H1 (cell line): ENCODE measurements at regions not wholly inside any gene's neighbourhood (a gene's known extent, or its start where the extent isn't known, plus 50 kb on each side); places are given as distances from the start of the nearest gene placed in this dataset.

Experiments used
- CTCF ChIA-PET: fragments of 300-600 bp; sonication (Branson Sonifier 250); formaldehyde crosslinking; loops from one replicate; lab custom pipeline; 2021; ENCODE audit not compliant: partially characterized antibody; lab: Charles Lee
- POLR2A ChIA-PET: fragments of 300-600 bp; sonication (Branson Sonifier 250); formaldehyde crosslinking; loops from one replicate; lab custom pipeline; 2021; ENCODE audit warnings: inconsistent platforms; ENCODE audit not compliant: partially characterized antibody; lab: Charles Lee
- DNase-seq, 2 experiments: peaks; one replicate each; pipeline versions ENCODE4 v3.0.0 to v3.0.0-alpha.2; 2010 to 2022; ENCODE audit warnings: low spot score in 2 of 2, low read depth in 1 of 2, mixed read lengths in 1 of 2
- FAIRE-seq: peaks from 2 replicates; lab custom pipeline; 2011; peaks lifted over from hg19 to GRCh38; lab: Jason Lieb, UNC
- H2AFZ ChIP-seq: 2 replicates; pipeline ENCODE4 v1.8.1; 2012; ENCODE audit warnings: low read length, inconsistent platforms
- H2AK5ac ChIP-seq: 2 replicates; pipeline ENCODE4 v1.6.1; 2013; ENCODE audit warnings: low read depth, low read length
- H2BK120ac ChIP-seq: replicated peaks from 2 replicates; pipeline ENCODE3; 2013; ENCODE audit warnings: low read depth, low read length, inconsistent platforms
- H2BK12ac ChIP-seq: 2 replicates; pipeline ENCODE4 v1.6.1; 2013; ENCODE audit warnings: low read depth, low read length
- H2BK15ac ChIP-seq: 2 replicates; pipeline ENCODE4 v1.6.1; 2013; ENCODE audit warnings: low read length
- H2BK20ac ChIP-seq: 2 replicates; pipeline ENCODE4 v1.6.1; 2013; ENCODE audit warnings: low read length
- H2BK5ac ChIP-seq: 2 replicates; pipeline ENCODE4 v1.6.1; 2013; ENCODE audit warnings: low read depth, low read length
- H3K14ac ChIP-seq: 2 replicates; pipeline ENCODE4 v1.6.1; 2013; ENCODE audit warnings: inconsistent platforms; ENCODE audit not compliant: insufficient read length
- H3K18ac ChIP-seq: 2 replicates; pipeline ENCODE4 v1.6.1; 2013; ENCODE audit warnings: low read length; ENCODE audit errors: extremely low read depth
- H3K23ac ChIP-seq: 2 replicates; pipeline ENCODE4 v1.6.1; 2013; ENCODE audit warnings: inconsistent platforms; ENCODE audit not compliant: insufficient read length
- H3K23me2 ChIP-seq: 2 replicates; pipeline ENCODE4 v1.6.1; 2013; ENCODE audit warnings: low read depth, low read length
- H3K27ac ChIP-seq: 2 replicates; pipeline ENCODE4 v1.6.1; 2011; ENCODE audit warnings: low read depth, low read length, inconsistent platforms
- H3K27me3 ChIP-seq, 4 experiments: replicated peaks in 1 of 4; 1 replicate in 1 of 4; 2 replicates in 3 of 4; pipeline versions ENCODE4 v1.6.1 to v1.8.1; 2011 to 2013; ENCODE audit warnings: low read length in 3 of 4, mild to moderate bottlenecking in 3 of 4, inconsistent platforms in 2 of 4, mixed read lengths in 2 of 4, moderate library complexity in 1 of 4; ENCODE audit not compliant: control insufficient read depth in 3 of 4, insufficient read depth in 3 of 4; ENCODE audit errors: extremely low read depth in 1 of 4
- H3K36me3 ChIP-seq, 4 experiments: 2 replicates each; pipeline versions ENCODE4 v1.6.1 to v1.8.1; 2011 to 2013; ENCODE audit warnings: mild to moderate bottlenecking in 4 of 4, low read length in 3 of 4, moderate library complexity in 2 of 4, control low read depth in 1 of 4, inconsistent platforms in 1 of 4; ENCODE audit not compliant: insufficient read depth in 4 of 4, control insufficient read depth in 2 of 4
- H3K4ac ChIP-seq: replicated peaks from 2 replicates; pipeline ENCODE3; 2013; ENCODE audit warnings: low read length, low read depth, mixed read lengths, inconsistent platforms; ENCODE audit not compliant: insufficient read length
- H3K4me1 ChIP-seq, 4 experiments: replicated peaks in 1 of 4; 1 replicate in 1 of 4; 2 replicates in 3 of 4; pipeline versions ENCODE4 v1.6.1 to v1.8.1; 2011 to 2013; ENCODE audit warnings: low read length in 3 of 4, inconsistent platforms in 2 of 4, mixed read lengths in 1 of 4; ENCODE audit not compliant: insufficient read depth in 4 of 4, control insufficient read depth in 3 of 4
- H3K4me2 ChIP-seq, 2 experiments: 2 replicates each; pipeline versions ENCODE4 v1.6.1 to v1.8.1; 2011 to 2013; ENCODE audit warnings: low read depth in 2 of 2, low read length in 2 of 2, control low read depth in 1 of 2, inconsistent platforms in 1 of 2, mild to moderate bottlenecking in 1 of 2; ENCODE audit not compliant: insufficient read depth in 1 of 2
- H3K4me3 ChIP-seq, 4 experiments: fragments of 200-600, 300-600 bp in 1 of 4; sonication (generic), shearing (Covaris generic), sonication (Bioruptor Twin) in 1 of 4; 2 replicates each; pipeline versions ENCODE4 v1.5.1 to v1.8.1; 2011 to 2016; ENCODE audit warnings: low read length in 4 of 4, low read depth in 3 of 4, control low read depth in 2 of 4, inconsistent platforms in 2 of 4, mild to moderate bottlenecking in 2 of 4, mixed read lengths in 1 of 4, moderate library complexity in 1 of 4; ENCODE audit not compliant: insufficient read depth in 2 of 4; ENCODE audit errors: extremely low read depth in 1 of 4
- H3K56ac ChIP-seq: replicated peaks from 2 replicates; pipeline ENCODE3; 2013; ENCODE audit warnings: low read depth, mild to moderate bottlenecking, mixed read lengths, low read length, inconsistent platforms; ENCODE audit not compliant: insufficient read length
- H3K79me1 ChIP-seq: 2 replicates; pipeline ENCODE4 v1.6.1; 2013; ENCODE audit warnings: low read depth, low read length, control low read depth
- H3K79me2 ChIP-seq, 2 experiments: 2 replicates each; pipeline versions ENCODE4 v1.6.1 to v1.8.1; 2012 to 2013; ENCODE audit warnings: low read length in 2 of 2, mild to moderate bottlenecking in 2 of 2, inconsistent platforms in 1 of 2; ENCODE audit not compliant: insufficient read depth in 2 of 2, control insufficient read depth in 1 of 2
- H3K9ac ChIP-seq, 4 experiments: replicated peaks in 1 of 4; 1 replicate in 1 of 4; 2 replicates in 3 of 4; pipeline versions ENCODE4 v1.6.1 to v1.8.1; 2011 to 2013; ENCODE audit warnings: low read depth in 3 of 4, low read length in 3 of 4, control low read depth in 2 of 4, mild to moderate bottlenecking in 2 of 4, moderate library complexity in 2 of 4, inconsistent platforms in 1 of 4; ENCODE audit errors: extremely low read depth in 1 of 4
- H3K9me3 ChIP-seq, 2 experiments: 2 replicates each; pipeline versions ENCODE4 v1.6.1 to v1.8.1; 2012 to 2013; ENCODE audit warnings: mild to moderate bottlenecking in 2 of 2, moderate library complexity in 2 of 2, control low read depth in 1 of 2, inconsistent platforms in 1 of 2, low read depth in 1 of 2, low read length in 1 of 2, mixed read lengths in 1 of 2; ENCODE audit not compliant: insufficient read depth in 2 of 2
- H4K20me1 ChIP-seq, 2 experiments: replicated peaks in 1 of 2; 2 replicates each; pipeline versions ENCODE3 to v1.8.1; 2011 to 2013; ENCODE audit warnings: inconsistent platforms in 2 of 2, low read length in 2 of 2, mild to moderate bottlenecking in 1 of 2; ENCODE audit not compliant: insufficient read depth in 2 of 2, control insufficient read depth in 1 of 2
- H4K5ac ChIP-seq: 2 replicates; pipeline ENCODE4 v1.6.1; 2013; ENCODE audit warnings: low read length, low read depth, mixed read lengths, inconsistent platforms; ENCODE audit not compliant: insufficient read length
- H4K8ac ChIP-seq: 2 replicates; pipeline ENCODE4 v1.8.0; 2013; ENCODE audit warnings: mild to moderate bottlenecking, moderate library complexity, low read length, inconsistent platforms; ENCODE audit not compliant: insufficient read depth; ENCODE audit errors: extremely low read depth
- H4K91ac ChIP-seq: replicated peaks from 2 replicates; pipeline ENCODE3; 2013; ENCODE audit warnings: low read length, mixed read lengths, inconsistent platforms; ENCODE audit not compliant: insufficient read length
- CBX5 ChIP-seq: fragments of 300-800, 300-1000 bp; sonication (generic); IDR thresholded peaks from 2 replicates; pipeline ENCODE4 v1.7.1; 2016; ENCODE audit warnings: antibody characterized with exemption, low read length, low read depth
- CHD2 ChIP-seq: IDR thresholded peaks from 2 replicates; pipeline ENCODE4 v1.6.1; 2012; ENCODE audit warnings: low read length, improper control_type of control experiment
- CTBP2 ChIP-seq: IDR thresholded peaks from 2 replicates; pipeline ENCODE4 v1.7.0; 2011; ENCODE audit warnings: borderline replicate concordance, mild to moderate bottlenecking, moderate library complexity, mixed read lengths, low read length; ENCODE audit not compliant: insufficient read depth, insufficient read length
- HDAC2 ChIP-seq, 2 experiments: fragments of 300-600 bp in 1 of 2; sonication (generic) in 1 of 2; IDR thresholded peaks; 2 replicates each; pipeline ENCODE4 v1.6.1; 2011 to 2012; ENCODE audit warnings: low read depth in 2 of 2, low read length in 2 of 2, mild to moderate bottlenecking in 2 of 2, moderate library complexity in 2 of 2, borderline replicate concordance in 1 of 2, inconsistent platforms in 1 of 2
- HDAC6 ChIP-seq: IDR thresholded peaks from one replicate; pipeline ENCODE4 v1.7.1; 2012; ENCODE audit warnings: low read depth, mild to moderate bottlenecking, inconsistent platforms, low read length, moderate library complexity
- JUND ChIP-seq: IDR thresholded peaks from 2 replicates; pipeline ENCODE4 v1.6.1; 2011; ENCODE audit warnings: mild to moderate bottlenecking, improper control_type of control experiment, low read length
- KDM5A ChIP-seq: fragments of 200-600 bp; IDR thresholded peaks from 2 replicates; pipeline ENCODE4 v1.7.1; 2012; ENCODE audit warnings: mild to moderate bottlenecking, low read length, inconsistent platforms, mixed read lengths
- NANOG ChIP-seq: IDR thresholded peaks from 2 replicates; pipeline ENCODE4 v1.6.1; 2011; ENCODE audit warnings: low read length, low read depth, mild to moderate bottlenecking, inconsistent platforms; ENCODE audit not compliant: insufficient read depth, poor library complexity, severe bottlenecking
- POLR2A ChIP-seq, 2 experiments: IDR thresholded peaks; 1 replicate in 1 of 2; 2 replicates in 1 of 2; pipeline ENCODE4 v1.6.1; 2011; ENCODE audit warnings: low read depth in 2 of 2, low read length in 2 of 2, mild to moderate bottlenecking in 2 of 2; ENCODE audit errors: control extremely low read depth in 1 of 2
- POU5F1 ChIP-seq: IDR thresholded peaks from 2 replicates; pipeline ENCODE4 v1.6.1; 2011; ENCODE audit warnings: low read depth, mild to moderate bottlenecking, low read length, moderate library complexity
- RXRA ChIP-seq: IDR thresholded peaks from 2 replicates; pipeline ENCODE4 v1.6.1; 2011; ENCODE audit warnings: low read depth, mild to moderate bottlenecking, low read length, moderate library complexity; ENCODE audit not compliant: insufficient read depth
- TAF7 ChIP-seq: optimal IDR thresholded peaks from 2 replicates; pipeline ENCODE3; 2011; ENCODE audit warnings: low read depth, mild to moderate bottlenecking, inconsistent platforms, low read length, moderate library complexity, borderline replicate concordance
- WGBS, 2 experiments: shearing (Covaris generic) in 1 of 2; methylation state at CpG; one replicate each; pipeline versions ENCODE4 v1.1.6 to v1.1.7; 2013 to 2015; ENCODE audit warnings: low lambda C conversion rate in 2 of 2, mixed read lengths in 2 of 2, inconsistent platforms in 1 of 2, low coverage in 1 of 2, missing lambda C conversion rate in 1 of 2; ENCODE audit not compliant: insufficient replicate concordance in 2 of 2, insufficient coverage in 1 of 2, insufficient read length in 1 of 2; ENCODE audit errors: extremely low coverage in 1 of 2, missing lambda C conversion rate in 1 of 2; 5-methylcytosine and 5-hydroxymethylcytosine counted together
- TF ChIP-seq, protein P1 (sequence below): IDR thresholded peaks from 2 replicates; pipeline ENCODE4 v1.6.1; 2011; ENCODE audit warnings: low read depth, mild to moderate bottlenecking, low read length; ENCODE audit not compliant: insufficient read depth

DNA sequence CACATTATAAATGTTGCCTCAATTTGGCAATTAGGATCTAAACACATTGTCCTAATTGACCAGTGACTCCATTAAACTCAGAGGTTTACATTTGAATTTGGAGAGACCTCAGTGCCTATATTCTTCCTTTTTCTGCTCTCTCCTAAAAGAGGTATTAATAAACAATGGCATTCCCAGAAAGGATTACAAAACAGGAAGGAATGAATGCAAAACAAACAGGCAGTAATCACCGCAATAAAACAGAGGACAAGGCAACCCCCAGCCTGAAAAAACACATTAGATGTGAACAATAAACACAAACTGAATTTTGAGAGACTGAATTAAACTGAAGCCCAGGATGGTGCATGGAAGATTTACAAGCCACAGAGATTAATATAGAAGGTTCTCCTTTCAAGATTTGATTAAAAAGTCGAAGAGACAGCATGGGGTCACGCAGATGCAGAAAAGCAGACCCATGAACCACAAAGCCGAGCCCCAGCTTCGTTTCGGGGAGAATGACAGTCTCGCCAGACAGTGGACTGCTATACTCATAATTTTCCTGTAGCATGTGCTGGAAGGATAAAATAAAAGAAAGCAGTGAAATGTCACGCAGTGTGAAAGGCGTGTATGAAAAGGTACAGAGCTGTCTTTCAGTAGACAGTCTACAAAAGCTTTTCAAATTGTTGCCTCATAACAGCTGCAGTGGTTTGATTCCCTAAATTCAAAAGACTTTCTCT lies 503.0 kb downstream of the LIG4 start:
- H3K9me3 ChIP-seq: no peaks in the 10 kb centered on the region
- no peak overlapping the region for H3K4me2 ChIP-seq
- no peak for FAIRE-seq
- no peak overlapping the region for H3K56ac ChIP-seq
- no peaks in the 10 kb centered on the region for H4K20me1 ChIP-seq
- H3K27me3 ChIP-seq: no peaks in the 10 kb centered on the region
- H3K36me3 ChIP-seq: no peaks in the 10 kb centered on the region
- no peaks in the 10 kb centered on the region for H3K79me2 ChIP-seq
- no peak overlapping the region for H3K27ac ChIP-seq
- no peak overlapping the region for H4K5ac ChIP-seq
- H3K14ac ChIP-seq: no peak overlapping the region
- ChIA-PET POLR2A (no interaction called here), CTCF (no interaction called here)
- H2BK15ac ChIP-seq: no peak overlapping the region
- H2BK5ac ChIP-seq: no peak overlapping the region
- H2BK20ac ChIP-seq: no peak overlapping the region
- H4K8ac ChIP-seq: no peak overlapping the region
- H4K91ac ChIP-seq: no peak overlapping the region
- H3K23me2 ChIP-seq: no peaks in the 10 kb centered on the region
- no peak overlapping the region for H3K9ac ChIP-seq
- H2AFZ ChIP-seq: no peak overlapping the region
- no peak overlapping the region for H3K4ac ChIP-seq
- H3K23ac ChIP-seq: no peak overlapping the region
- no peak overlapping the region for H3K4me3 ChIP-seq
- H2BK120ac ChIP-seq: no peak overlapping the region
- no peak overlapping the region for H3K18ac ChIP-seq
- H3K79me1 ChIP-seq: no peaks in the 10 kb centered on the region
- H3K4me1 ChIP-seq: no peaks in the 10 kb centered on the region
- no peak overlapping the region for H2BK12ac ChIP-seq
- no peak for DNase-seq
- H2AK5ac ChIP-seq: no peak overlapping the region
- WGBS, 2 experiments: 90% methylated on average over 9 of the region's 9 CpGs; no CpG with 5 or more reads in 1 of the 2 experiments
- TF ChIP-seq JUND (no peak), CBX5 (no peak), RXRA (no peak), TAF7 (no peak), CTBP2 (no peak), HDAC2 (IDR thresholded peaks at IDR 0.05; ENCODE audit: borderline replicate concordance in 1 of 2, low read depth in 2 of 2, low read length in 2 of 2) (no peak), CHD2 (no peak), NANOG (no peak), POLR2A (IDR thresholded peaks at IDR 0.05; ENCODE audit: control extremely low read depth in 1 of 2, low read depth in 2 of 2, low read length in 2 of 2) (no peak), POU5F1 (no peak), KDM5A (no peak), HDAC6 (no peak)
- TF ChIP-seq, protein P1, sequence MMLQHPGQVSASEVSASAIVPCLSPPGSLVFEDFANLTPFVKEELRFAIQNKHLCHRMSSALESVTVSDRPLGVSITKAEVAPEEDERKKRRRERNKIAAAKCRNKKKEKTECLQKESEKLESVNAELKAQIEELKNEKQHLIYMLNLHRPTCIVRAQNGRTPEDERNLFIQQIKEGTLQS: no peak
